SKM-1 (cell line): ENCODE measurements at regions not wholly inside any gene's neighbourhood (a gene's known extent, or its start where the extent isn't known, plus 50 kb on each side); places are given as distances from the start of the nearest gene placed in this dataset.

Experiments
- DNase-seq: peaks from one replicate; lab custom pipeline; 2025; ENCODE audit not compliant: unreplicated experiment; lab: John Stamatoyannopoulos, UW

GRCh38 chr2:67516362-67516761 lies 119.2 kb downstream of the ETAA1 start:
- DNase-seq = no peak

GRCh38 chr2:67516899-67517530 lies 119.9 kb downstream of the ETAA1 start:
- DNase-seq = no peak

- DNase-seq = no peak
Observed at GRCh38 chr2:67522148-67522547, 125.0 kb downstream of the ETAA1 start.

GRCh38 chr2:67524213-67524612 lies 127.1 kb downstream of the ETAA1 start:
- DNase-seq = no peak

- no peak for DNase-seq
Observed at GRCh38 chr2:67524777-67525176, 127.6 kb downstream of the ETAA1 start.

- DNase-seq = no peak
Observed at GRCh38 chr2:67526283-67526682, 129.2 kb downstream of the ETAA1 start.

- DNase-seq = no peak
Observed at GRCh38 chr2:67528320-67528719, 131.2 kb downstream of the ETAA1 start.

- no peak for DNase-seq
Observed at GRCh38 chr2:67532387-67532786, 135.3 kb downstream of the ETAA1 start.

GRCh38 chr2:67534745-67535144 lies 137.6 kb downstream of the ETAA1 start:
- no peak for DNase-seq

GRCh38 chr2:67540962-67541361 lies 143.8 kb downstream of the ETAA1 start:
- no peak for DNase-seq

GRCh38 chr2:67544286-67544685 lies 147.2 kb downstream of the ETAA1 start:
- no peak for DNase-seq

- no peak for DNase-seq
Observed at GRCh38 chr2:67548317-67549201, 151.4 kb downstream of the ETAA1 start.

- DNase-seq = no peak
Observed at GRCh38 chr2:67559156-67559555, 162.0 kb downstream of the ETAA1 start.

GRCh38 chr2:67560771-67561456 lies 163.8 kb downstream of the ETAA1 start:
- no peak for DNase-seq

- no peak for DNase-seq
Observed at GRCh38 chr2:67561457-67561965, 164.4 kb downstream of the ETAA1 start.

GRCh38 chr2:67564076-67564475 lies 166.9 kb downstream of the ETAA1 start:
- no peak for DNase-seq

- no peak for DNase-seq
Observed at GRCh38 chr2:67564626-67565025, 167.5 kb downstream of the ETAA1 start.

- DNase-seq = no peak
Observed at GRCh38 chr2:67565262-67565661, 168.1 kb downstream of the ETAA1 start.

GRCh38 chr2:67565761-67566160 lies 168.6 kb downstream of the ETAA1 start:
- no peak for DNase-seq

- DNase-seq = no peak
Observed at GRCh38 chr2:67566285-67566684, 169.2 kb downstream of the ETAA1 start.

- no peak for DNase-seq
Observed at GRCh38 chr2:67566958-67567635, 170.0 kb downstream of the ETAA1 start.
